ENCODE measurements at regions not wholly inside any gene's neighbourhood (a gene's known extent, or its start where the extent isn't known, plus 50 kb on each side); places are given as distances from the start of the nearest gene placed in this dataset.

DNA sequence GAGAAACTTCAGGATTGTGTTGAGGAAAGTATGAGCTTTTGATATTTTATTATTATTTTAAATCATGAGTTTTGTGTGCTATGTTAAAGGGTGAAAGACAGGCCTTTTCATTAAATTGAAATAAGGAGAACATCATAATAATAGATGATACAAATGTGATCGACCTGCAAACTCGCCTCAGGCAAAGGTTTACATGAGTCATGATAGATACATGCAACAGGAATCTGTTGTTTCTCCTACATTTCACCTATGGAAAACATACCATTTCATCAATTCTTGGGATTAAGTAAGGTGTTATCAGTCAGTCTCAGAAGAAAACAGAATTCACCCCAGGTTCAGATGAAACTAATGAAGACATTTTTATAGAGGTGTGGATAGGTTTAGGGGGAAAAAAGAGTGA is 1992.5 kb upstream of the PIK3C3 start:
- TF ChIP-seq, protein P1, sequence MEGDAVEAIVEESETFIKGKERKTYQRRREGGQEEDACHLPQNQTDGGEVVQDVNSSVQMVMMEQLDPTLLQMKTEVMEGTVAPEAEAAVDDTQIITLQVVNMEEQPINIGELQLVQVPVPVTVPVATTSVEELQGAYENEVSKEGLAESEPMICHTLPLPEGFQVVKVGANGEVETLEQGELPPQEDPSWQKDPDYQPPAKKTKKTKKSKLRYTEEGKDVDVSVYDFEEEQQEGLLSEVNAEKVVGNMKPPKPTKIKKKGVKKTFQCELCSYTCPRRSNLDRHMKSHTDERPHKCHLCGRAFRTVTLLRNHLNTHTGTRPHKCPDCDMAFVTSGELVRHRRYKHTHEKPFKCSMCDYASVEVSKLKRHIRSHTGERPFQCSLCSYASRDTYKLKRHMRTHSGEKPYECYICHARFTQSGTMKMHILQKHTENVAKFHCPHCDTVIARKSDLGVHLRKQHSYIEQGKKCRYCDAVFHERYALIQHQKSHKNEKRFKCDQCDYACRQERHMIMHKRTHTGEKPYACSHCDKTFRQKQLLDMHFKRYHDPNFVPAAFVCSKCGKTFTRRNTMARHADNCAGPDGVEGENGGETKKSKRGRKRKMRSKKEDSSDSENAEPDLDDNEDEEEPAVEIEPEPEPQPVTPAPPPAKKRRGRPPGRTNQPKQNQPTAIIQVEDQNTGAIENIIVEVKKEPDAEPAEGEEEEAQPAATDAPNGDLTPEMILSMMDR (conservative IDR thresholded peaks at IDR 0.05; ENCODE audit: low read depth, low read length) = no peak
- Histone ChIP-seq H3K4me3 (IDR thresholded peaks at IDR 0.05; ENCODE audit: insufficient read depth, low read depth, low read length) (no peak overlapping the region), H4K20me1 (ENCODE audit: insufficient read depth) (no peaks in the 10 kb centered on the region)

DNA sequence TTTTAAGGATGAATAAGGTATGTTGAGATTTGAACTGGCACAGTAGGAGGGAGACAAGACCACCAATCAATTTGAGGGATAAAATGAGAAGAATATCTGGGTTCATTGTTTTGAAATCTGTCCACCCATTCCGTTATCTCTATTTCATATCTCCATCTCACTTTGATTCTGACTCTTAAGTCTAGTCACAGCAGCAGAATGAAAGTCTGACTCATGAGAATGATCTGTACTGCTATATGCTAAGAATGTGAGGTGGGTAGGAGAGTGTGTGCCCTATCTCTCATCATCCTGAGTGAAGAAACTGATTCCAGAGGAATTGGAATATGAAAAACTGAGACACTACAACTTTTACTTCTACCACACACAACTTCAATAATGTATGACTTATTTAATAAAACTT is 1994.5 kb upstream of the PIK3C3 start:
- H3K4me1 ChIP-seq (ENCODE audit: low read depth, poor library complexity, severe bottlenecking) = peaks cover 47% of the 10 kb centered on the region
- TF ChIP-seq, protein P1 (conservative IDR thresholded peaks at IDR 0.05; ENCODE audit: low read depth, low read length) = no peak
- no peak overlapping the region for H3K4me3 ChIP-seq (IDR thresholded peaks at IDR 0.05; ENCODE audit: insufficient read depth, low read depth, low read length)
- no peaks in the 10 kb centered on the region for H3K27me3 ChIP-seq (ENCODE audit: insufficient read depth, low read depth)
- H3K4me2 ChIP-seq = peak overlapping the region; percentile 59
- no peaks in the 10 kb centered on the region for H3K79me2 ChIP-seq (ENCODE audit: insufficient read depth, low read depth)
- peak overlapping the region; percentile 61 for H3K27ac ChIP-seq
- no peak overlapping the region for H2AFZ ChIP-seq (ENCODE audit: low read depth)
- no peak overlapping the region for H3K9ac ChIP-seq
- H3K36me3 ChIP-seq (ENCODE audit: insufficient read depth) = no peaks in the 10 kb centered on the region
- no peaks in the 10 kb centered on the region for H4K20me1 ChIP-seq (ENCODE audit: insufficient read depth)

More for the DNA sequence above, 1992.5 kb upstream of the PIK3C3 start:
- no peak overlapping the region for H3K27ac ChIP-seq
- H3K79me2 ChIP-seq (ENCODE audit: insufficient read depth, low read depth) = no peaks in the 10 kb centered on the region
- H3K27me3 ChIP-seq (ENCODE audit: insufficient read depth, low read depth) = no peaks in the 10 kb centered on the region
- H3K4me1 ChIP-seq (ENCODE audit: low read depth, poor library complexity, severe bottlenecking) = peaks cover 50% of the 10 kb centered on the region
- no peak overlapping the region for H3K9ac ChIP-seq
- H3K36me3 ChIP-seq (ENCODE audit: insufficient read depth) = no peaks in the 10 kb centered on the region
- H2AFZ ChIP-seq (ENCODE audit: low read depth) = no peak overlapping the region
- H3K4me2 ChIP-seq = no peak overlapping the region

- TF ChIP-seq, protein P1 (conservative IDR thresholded peaks at IDR 0.05; ENCODE audit: low read depth, low read length) = no peak
- H3K36me3 ChIP-seq (ENCODE audit: insufficient read depth) = no peaks in the 10 kb centered on the region
- H3K27ac ChIP-seq = peak overlapping the region; percentile 61
- H2AFZ ChIP-seq (ENCODE audit: low read depth) = no peak overlapping the region
- H3K27me3 ChIP-seq (ENCODE audit: insufficient read depth, low read depth) = no peaks in the 10 kb centered on the region
- peaks cover 47% of the 10 kb centered on the region for H3K4me1 ChIP-seq (ENCODE audit: low read depth, poor library complexity, severe bottlenecking)
- no peak overlapping the region for H3K4me3 ChIP-seq (IDR thresholded peaks at IDR 0.05; ENCODE audit: insufficient read depth, low read depth, low read length)
- H4K20me1 ChIP-seq (ENCODE audit: insufficient read depth) = no peaks in the 10 kb centered on the region
- peak overlapping the region; percentile 59 for H3K4me2 ChIP-seq
- H3K79me2 ChIP-seq (ENCODE audit: insufficient read depth, low read depth) = no peaks in the 10 kb centered on the region
- peak overlapping the region; percentile 13; the same call in 1 of the 2 replicates for H3K9ac ChIP-seq
These were observed 1995.2 kb upstream of the PIK3C3 start for GRCh38 chr18:39959839-39960238.

GRCh38 chr18:39958876-39959275 is 1996.2 kb upstream of the PIK3C3 start:
- no peaks in the 10 kb centered on the region for H3K36me3 ChIP-seq (ENCODE audit: insufficient read depth)
- H4K20me1 ChIP-seq (ENCODE audit: insufficient read depth) = no peaks in the 10 kb centered on the region
- TF ChIP-seq, protein P1 (conservative IDR thresholded peaks at IDR 0.05; ENCODE audit: low read depth, low read length) = no peak
- H3K9ac ChIP-seq = no peak overlapping the region
- no peaks in the 10 kb centered on the region for H3K27me3 ChIP-seq (ENCODE audit: insufficient read depth, low read depth)
- H3K27ac ChIP-seq = peak overlapping the region; percentile 61
- H3K4me3 ChIP-seq (IDR thresholded peaks at IDR 0.05; ENCODE audit: insufficient read depth, low read depth, low read length) = no peak overlapping the region
- H3K4me2 ChIP-seq = peak overlapping the region; percentile 59
- H3K79me2 ChIP-seq (ENCODE audit: insufficient read depth, low read depth) = no peaks in the 10 kb centered on the region
- no peak overlapping the region for H2AFZ ChIP-seq (ENCODE audit: low read depth)
- peaks cover 47% of the 10 kb centered on the region for H3K4me1 ChIP-seq (ENCODE audit: low read depth, poor library complexity, severe bottlenecking)
